ENCODE measurements at regions not wholly inside any gene's neighbourhood (a gene's known extent, or its start where the extent isn't known, plus 50 kb on each side); places are given as distances from the start of the nearest gene placed in this dataset.
A peak's percentile ranks its signal among the peaks of the same experiment; 100 is the strongest.
"Not testable (repeated sequence)": the region's sequence is repeated elsewhere in the genome, so short reads cannot be mapped to it uniquely, and the experiment has no call there.

GRCh38 chr20:25862967-25863530, 166.4 kb upstream of the ZNF337 start:
- peak; percentile 86 for DNase-seq

GRCh38 chr20:25860531-25861150, 164.0 kb upstream of the ZNF337 start:
- no peak for DNase-seq

GRCh38 chr20:25859649-25860530, 163.2 kb upstream of the ZNF337 start:
- peak; percentile 26 for DNase-seq

GRCh38 chr20:25858495-25859425, 162.1 kb upstream of the ZNF337 start:
- DNase-seq = no peak

GRCh38 chr20:25857091-25857788, 160.6 kb upstream of the ZNF337 start:
- DNase-seq = not testable (repeated sequence)

GRCh38 chr20:25856256-25856884, 159.7 kb upstream of the ZNF337 start:
- DNase-seq = no peak

- DNase-seq = not testable (repeated sequence)
Observed at GRCh38 chr20:25855451-25856156, 159.0 kb upstream of the ZNF337 start.

GRCh38 chr20:25854666-25855065, 158.0 kb upstream of the ZNF337 start:
- DNase-seq = not testable (repeated sequence)

GRCh38 chr20:25853718-25854388, 157.2 kb upstream of the ZNF337 start:
- peak; percentile 66 for DNase-seq

- not testable (repeated sequence) for DNase-seq
Observed at GRCh38 chr20:25852968-25853717, 156.5 kb upstream of the ZNF337 start.

- DNase-seq = not testable (repeated sequence)
Observed at GRCh38 chr20:25850133-25850532, 153.5 kb upstream of the ZNF337 start.

- no peak for DNase-seq
Observed at GRCh38 chr20:25848222-25848621, 151.6 kb upstream of the ZNF337 start.

GRCh38 chr20:25844640-25845039, 148.0 kb upstream of the ZNF337 start:
- not testable (repeated sequence) for DNase-seq

GRCh38 chr20:25813511-25813910, 116.9 kb upstream of the ZNF337 start:
- not testable (repeated sequence) for DNase-seq

- not testable (repeated sequence) for DNase-seq
Observed at GRCh38 chr20:25798174-25798993, 101.7 kb upstream of the ZNF337 start.

GRCh38 chr20:25797062-25797461, 100.4 kb upstream of the ZNF337 start:
- DNase-seq = not testable (repeated sequence)

GRCh38 chr20:25777241-25777640, 80.6 kb upstream of the ZNF337 start:
- DNase-seq = not testable (repeated sequence)

GRCh38 chr20:25774711-25775110, 78.1 kb upstream of the ZNF337 start:
- DNase-seq = not testable (repeated sequence)

All from NCI-H446 treated with DMSO at 0.1 percent for 48 hours (cell line).